ENCODE measurements at regions not wholly inside any gene's neighbourhood (a gene's known extent, or its start where the extent isn't known, plus 50 kb on each side); places are given as distances from the start of the nearest gene placed in this dataset.
A peak's percentile ranks its signal among the peaks of the same experiment; 100 is the strongest.

DNA sequence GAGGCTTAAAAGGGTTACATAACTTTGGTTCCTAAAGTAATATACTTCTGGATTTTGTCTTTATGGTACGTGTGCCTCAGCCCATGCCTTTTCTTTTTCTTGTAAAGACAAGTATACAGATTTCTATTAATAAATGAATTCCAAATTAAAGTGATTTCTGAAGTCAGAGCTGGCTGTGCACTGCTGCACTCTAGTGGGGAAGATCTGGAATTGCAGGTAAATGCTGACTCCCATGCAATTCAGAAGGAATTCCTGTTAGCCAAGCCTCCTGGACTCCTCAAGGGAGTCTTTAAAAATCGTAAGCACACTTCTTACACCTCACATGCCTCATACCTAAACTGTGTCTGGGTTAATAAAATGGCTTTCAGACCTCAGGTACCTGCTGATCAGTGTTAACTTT is 118.4 kb upstream of the SLC7A1 start:
- no peak for DNase-seq

DNA sequence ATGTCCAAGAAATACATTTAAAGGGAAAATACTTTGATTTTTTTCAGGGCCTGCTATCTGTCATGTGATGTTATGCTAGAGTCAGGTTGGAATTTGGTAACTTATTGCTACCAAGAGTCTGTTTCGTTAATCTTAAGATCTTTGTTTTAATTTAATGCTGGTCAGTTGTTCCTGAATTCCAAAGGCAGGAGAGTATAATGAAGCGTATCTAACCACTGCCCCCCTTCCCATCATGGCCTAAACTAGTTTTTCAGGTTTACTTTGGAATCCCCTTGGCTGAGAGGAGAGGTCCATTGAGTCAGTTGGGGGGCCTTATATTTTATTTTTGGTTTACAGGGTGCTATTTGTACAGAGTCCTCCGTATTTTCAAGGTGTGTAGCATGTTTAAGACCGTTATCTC is 116.3 kb upstream of the SLC7A1 start:
- DNase-seq = no peak

DNA sequence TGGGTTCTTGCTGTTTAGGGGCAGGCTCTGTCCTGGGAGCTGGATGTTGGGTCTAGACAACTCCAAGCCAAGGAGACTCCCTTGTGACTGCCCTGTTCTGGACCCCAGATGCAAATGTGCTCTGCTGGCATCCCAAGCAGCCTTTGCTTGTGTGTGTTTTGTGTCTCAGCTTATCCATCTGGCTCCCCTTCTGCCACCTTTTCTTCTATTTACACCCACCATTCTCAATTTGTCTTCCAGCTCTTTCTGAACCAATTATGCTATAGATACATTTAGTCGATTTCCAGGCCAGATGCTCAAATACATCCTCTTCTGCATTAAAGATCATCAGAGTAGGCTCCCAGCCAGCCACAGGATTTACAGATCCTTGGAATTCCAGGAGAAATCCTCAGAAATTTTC is 115.0 kb upstream of the SLC7A1 start:
- DNase-seq = no peak

GRCh38 chr13:29709407-29710069 is 114.0 kb upstream of the SLC7A1 start:
- peak; percentile 12 for DNase-seq

DNA sequence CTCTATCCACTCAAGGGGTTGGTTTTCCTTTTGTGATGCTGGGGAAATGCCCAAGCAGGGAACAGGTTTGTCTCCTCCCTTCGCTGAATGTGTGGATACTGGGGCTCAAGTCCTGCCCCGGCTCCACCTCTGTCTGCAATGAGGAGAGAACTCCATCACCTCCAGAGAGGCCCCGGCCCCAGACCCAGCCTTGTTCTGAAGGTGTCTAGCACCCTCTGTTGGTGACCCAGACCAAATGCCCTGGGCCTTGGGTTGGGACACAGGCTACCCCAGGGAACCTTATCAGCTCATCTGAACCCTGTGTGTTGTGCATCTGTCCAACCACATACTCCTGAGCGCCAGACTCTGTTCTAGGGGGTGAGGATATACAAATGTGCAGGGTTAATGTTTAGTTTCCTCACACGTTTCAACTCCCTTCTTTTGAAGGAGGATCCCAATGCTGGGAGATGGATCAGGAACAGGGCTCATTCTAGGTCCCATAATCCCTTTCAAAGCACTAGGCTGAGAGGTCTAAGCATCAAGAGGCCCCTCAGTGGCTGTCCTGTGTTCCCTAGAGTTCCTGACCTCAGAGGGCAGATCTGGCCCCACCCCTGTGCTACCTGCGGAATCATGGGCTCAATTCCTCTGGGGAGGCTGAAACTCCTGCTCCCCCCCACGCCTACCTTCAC is 112.5 kb upstream of the SLC7A1 start:
- no peak for DNase-seq

DNA sequence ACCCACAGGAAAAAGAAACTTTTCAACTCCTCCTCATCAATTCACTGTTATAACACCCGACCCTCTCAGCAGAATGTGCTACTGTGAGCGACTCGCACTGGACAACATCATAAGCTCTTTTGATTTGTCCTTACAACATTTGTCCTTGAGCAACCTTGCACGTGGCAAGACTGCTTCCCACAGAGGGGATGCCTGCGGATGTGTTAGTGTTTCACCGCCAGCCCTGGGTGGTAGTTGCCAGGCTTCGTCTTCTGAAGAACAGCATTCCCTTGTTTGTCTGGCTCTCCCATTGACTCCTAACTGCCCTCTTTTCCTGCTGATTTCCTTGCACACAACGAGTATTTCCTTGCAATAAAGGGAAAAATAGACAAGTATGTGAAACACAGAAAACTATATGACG is 111.4 kb upstream of the SLC7A1 start:
- DNase-seq = no peak

DNA sequence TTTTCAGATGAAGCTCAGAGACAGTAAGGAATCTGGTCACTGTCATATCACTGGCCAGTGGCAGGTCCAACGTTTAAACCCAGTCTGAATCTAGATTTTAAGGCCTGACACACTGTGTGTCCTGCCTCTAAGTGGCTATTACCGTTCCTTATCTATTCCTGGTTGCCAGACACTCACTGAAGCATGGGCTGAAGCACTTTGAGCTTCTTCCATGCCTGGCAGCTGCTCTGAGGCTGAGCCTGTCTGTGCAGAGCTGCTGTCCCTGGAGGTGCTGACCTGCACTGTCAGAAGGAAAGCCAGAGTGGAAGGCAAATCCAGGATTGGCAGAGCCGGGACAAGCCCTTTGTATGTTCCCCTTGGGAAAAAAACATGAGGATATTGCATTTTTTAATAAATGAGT is 109.2 kb upstream of the SLC7A1 start:
- DNase-seq = no peak

- DNase-seq = no peak
These were observed 107.9 kb upstream of the SLC7A1 start for GRCh38 chr13:29703421-29703820.

- no peak for DNase-seq
These were observed 107.4 kb upstream of the SLC7A1 start for GRCh38 chr13:29702912-29703351.

DNA sequence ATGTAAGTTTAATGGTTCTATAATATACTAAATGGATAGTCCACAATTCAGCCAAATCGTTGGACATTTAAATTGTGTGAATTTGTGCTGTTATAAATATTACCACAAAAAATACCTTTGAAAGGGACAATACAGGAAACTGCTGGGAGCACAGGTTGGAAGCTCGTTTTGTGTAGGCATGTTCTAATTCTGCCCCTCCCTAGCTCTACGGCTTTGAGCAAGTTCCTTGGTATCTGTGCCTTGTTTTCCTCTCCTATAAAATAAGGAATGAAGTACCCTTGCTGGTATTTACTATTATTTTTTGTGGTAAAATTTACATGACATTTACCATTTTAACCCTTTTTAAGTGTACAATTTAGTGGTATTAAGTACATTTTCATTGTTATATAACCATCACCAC is 102.6 kb upstream of the SLC7A1 start:
- DNase-seq = no peak

DNA sequence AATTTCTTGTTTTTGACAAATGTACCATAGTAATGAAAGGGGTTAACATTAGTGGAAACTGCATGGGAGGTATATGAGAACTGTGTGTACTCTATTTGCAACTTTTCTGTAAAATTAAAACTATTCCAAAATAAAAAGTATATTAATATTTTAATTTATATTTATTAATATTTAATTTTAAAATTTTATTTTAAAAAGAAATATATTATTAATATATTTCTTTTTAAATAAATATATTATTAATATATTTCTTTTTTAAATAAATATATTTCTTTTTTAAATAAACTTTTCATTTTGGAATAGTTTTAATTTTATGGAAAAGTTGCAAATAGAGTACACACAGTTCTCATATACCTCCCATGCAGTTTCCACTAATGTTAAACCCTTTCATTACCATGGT is 101.1 kb upstream of the SLC7A1 start:
- no peak for DNase-seq

DNA sequence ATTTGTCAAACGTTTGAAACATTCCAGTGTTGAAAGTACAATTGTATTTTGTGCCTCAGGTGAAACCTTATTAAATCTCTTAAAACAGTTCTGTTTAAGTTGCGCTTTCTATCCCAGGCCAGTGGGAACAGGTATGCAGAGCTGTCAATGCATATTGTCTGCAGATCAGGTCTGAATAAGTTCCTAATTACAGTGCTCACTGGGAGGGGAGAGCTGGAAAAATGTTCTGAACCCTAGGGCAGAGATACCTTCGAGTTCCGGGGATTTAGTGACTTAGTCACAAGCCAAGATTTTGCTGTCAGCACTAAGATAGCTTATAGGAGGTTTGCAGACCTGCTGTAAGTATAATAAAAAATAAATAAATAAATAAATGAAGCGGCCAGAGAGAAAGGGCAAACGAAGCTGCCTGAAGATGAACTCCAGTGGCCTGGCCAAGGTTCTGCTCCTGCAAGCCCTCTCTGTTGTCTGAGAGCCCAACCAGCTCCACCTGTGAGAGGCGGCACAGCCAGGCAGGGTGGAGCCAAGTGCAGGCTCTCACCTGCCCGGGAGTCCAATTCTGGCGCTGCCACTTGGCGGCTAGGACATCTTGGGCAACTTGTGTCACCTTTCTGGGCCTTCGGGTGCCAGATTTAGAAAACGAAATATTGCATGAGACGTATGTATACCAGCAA is 97.9 kb upstream of the SLC7A1 start:
- DNase-seq = no peak

GRCh38 chr13:29689548-29689947 is 94.1 kb upstream of the SLC7A1 start:
- no peak for DNase-seq

DNA sequence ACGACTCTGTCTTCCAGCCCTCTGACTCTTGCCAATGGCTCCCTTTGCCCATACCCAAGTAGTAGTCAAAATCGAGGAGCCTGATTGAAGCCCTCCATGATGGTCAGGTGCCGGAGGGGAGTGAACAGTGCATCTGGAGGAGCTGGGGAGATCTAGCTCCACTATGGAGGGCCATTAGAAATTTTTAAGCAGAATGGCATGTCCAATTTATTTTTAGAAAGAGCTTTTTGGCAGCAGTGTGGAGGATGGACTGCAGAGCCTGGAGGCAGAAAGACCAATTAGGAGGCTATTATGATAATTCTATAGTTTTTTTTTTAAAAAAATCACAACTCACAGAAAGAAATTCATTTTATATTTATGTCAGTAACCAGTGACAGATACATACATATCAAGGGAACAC is 92.7 kb upstream of the SLC7A1 start:
- no peak for DNase-seq

GRCh38 chr13:29684441-29684840 is 89.0 kb upstream of the SLC7A1 start:
- no peak for DNase-seq

DNA sequence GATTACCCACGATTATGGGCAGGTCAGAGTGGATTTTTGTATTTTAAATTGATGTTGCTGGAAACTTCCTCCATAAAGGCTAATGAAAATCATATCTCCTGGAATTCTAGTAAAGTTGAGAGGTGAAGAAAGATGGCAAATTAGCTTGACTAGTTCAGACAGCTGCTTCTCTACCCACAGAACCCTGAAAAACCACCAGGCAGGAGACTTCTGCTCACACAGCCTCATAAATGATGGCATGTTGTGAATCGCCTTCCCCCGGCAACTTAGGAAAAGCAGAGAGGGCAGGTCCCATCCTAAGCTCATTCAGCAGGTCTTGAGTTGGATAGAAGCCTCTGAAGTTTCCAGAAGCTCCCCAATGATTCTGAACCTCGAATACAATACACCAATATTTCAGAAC is 87.6 kb upstream of the SLC7A1 start:
- DNase-seq = no peak

- DNase-seq = no peak
These were observed 86.4 kb upstream of the SLC7A1 start for GRCh38 chr13:29681864-29682263.

DNA sequence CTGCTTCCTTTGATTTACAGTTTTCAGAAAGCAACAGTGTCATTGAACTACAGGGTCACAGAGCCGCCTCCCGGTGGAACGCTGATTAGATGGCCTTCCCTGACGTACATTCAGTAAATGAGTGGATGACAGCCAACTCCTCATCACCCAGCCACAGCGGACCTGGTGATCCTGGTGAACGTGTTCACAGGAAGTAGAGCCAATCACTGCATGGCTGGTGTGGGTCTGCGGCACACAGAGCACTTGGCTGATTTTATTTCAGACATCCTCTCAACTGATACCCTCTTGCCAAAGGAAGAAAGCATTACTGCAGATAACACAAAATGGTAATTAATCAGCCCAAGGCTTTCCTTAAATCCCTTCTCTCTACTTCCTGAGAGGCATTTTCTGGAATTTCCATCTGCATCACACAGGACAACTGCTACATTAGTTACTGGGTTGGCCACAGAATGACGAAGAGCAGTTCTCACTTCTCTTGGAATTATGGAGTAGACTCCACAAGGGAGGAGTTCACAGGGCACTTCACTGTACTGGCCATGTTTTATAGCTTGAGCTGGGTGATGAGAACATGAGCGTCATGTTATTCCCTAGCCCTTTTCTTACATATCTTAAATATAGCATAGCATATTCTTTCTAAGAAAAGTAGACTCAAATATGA is 84.0 kb upstream of the SLC7A1 start:
- no peak for DNase-seq

GRCh38 chr13:29677627-29678026 is 82.1 kb upstream of the SLC7A1 start:
- no peak for DNase-seq

GRCh38 chr13:29676941-29677452 is 81.5 kb upstream of the SLC7A1 start:
- no peak for DNase-seq

GRCh38 chr13:29676535-29676934 is 81.0 kb upstream of the SLC7A1 start:
- no peak for DNase-seq

- DNase-seq = no peak
These were observed 79.0 kb upstream of the SLC7A1 start for GRCh38 chr13:29674532-29674931.

- no peak for DNase-seq
These were observed 69.1 kb upstream of the SLC7A1 start for GRCh38 chr13:29664591-29664990.
